A673 (cell line): ENCODE measurements at regions not wholly inside any gene's neighbourhood (a gene's known extent, or its start where the extent isn't known, plus 50 kb on each side); places are given as distances from the start of the nearest gene placed in this dataset.

Source experiments
- CTCF ChIP-seq: fragments of 300-800, 200-600 bp; sonication (generic); conservative IDR thresholded peaks from 2 replicates; pipeline ENCODE4 v1.5.1; 2017; ENCODE audit warnings: low read depth, mild to moderate bottlenecking, antibody characterized with exemption, low read length, moderate library complexity, mixed read lengths
- EZH2 ChIP-seq: fragments of 200-600 bp; sonication (generic); IDR thresholded peaks from 2 replicates; pipeline ENCODE4 v1.6.1; 2017; ENCODE audit warnings: borderline replicate concordance, low read depth, mild to moderate bottlenecking, mixed read lengths, antibody characterized with exemption, low read length; ENCODE audit not compliant: poor library complexity, severe bottlenecking

- TF ChIP-seq CTCF (no peak), EZH2 (no peak)
Measured at GRCh38 chr15:26075770-26076169, 212.6 kb upstream of the ATP10A start.
